Right lobe of liver (tissue), 4 donors: ENCODE measurements at regions not wholly inside any gene's neighbourhood (a gene's known extent, or its start where the extent isn't known, plus 50 kb on each side); places are given as distances from the start of the nearest gene placed in this dataset.

Source experiments
- POLR2A ChIP-seq: fragments of 450-650 bp; IDR thresholded peaks from one replicate; pipeline ENCODE4 v1.6.1; 2017; ENCODE audit warnings: antibody characterized with exemption, mild to moderate bottlenecking
- TF ChIP-seq, protein P1 (sequence below), 4 donors: fragments of 200-600 bp in 3 of 4; fragments of 450-650 bp in 1 of 4; IDR thresholded peaks; one replicate each; pipeline versions ENCODE4 v1.5.1 to v1.8.0; 2016 to 2022; ENCODE audit warnings: antibody characterized with exemption in 4 of 4, mild to moderate bottlenecking in 2 of 4
- donor health status: DM: no; HTN: no; CAD: no.
- donor health status: DM: no; HTN: no; CAD: no.
- donor health status: DM: no; HTN: yes; CAD: no.

DNA sequence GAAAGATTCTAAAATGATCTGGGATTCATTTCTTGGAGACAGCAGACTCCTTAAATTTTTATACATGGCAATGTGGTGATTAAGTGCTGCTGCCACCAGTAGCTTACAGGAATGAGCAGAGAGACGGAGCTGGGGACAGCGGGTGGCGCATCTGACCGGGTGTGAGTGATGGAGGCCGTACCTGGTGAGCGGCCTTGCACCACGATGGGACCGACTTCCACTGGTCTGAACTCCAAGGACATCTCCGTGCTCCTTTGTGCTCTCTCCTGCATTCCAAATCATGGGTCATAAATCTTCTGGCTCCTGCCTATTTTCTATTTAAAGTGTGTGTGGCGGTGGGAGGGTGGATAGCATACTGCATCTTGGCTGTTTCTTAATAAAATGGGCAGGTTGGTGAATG lies 262.6 kb downstream of the ABHD5 start:
- TF ChIP-seq, protein P1, sequence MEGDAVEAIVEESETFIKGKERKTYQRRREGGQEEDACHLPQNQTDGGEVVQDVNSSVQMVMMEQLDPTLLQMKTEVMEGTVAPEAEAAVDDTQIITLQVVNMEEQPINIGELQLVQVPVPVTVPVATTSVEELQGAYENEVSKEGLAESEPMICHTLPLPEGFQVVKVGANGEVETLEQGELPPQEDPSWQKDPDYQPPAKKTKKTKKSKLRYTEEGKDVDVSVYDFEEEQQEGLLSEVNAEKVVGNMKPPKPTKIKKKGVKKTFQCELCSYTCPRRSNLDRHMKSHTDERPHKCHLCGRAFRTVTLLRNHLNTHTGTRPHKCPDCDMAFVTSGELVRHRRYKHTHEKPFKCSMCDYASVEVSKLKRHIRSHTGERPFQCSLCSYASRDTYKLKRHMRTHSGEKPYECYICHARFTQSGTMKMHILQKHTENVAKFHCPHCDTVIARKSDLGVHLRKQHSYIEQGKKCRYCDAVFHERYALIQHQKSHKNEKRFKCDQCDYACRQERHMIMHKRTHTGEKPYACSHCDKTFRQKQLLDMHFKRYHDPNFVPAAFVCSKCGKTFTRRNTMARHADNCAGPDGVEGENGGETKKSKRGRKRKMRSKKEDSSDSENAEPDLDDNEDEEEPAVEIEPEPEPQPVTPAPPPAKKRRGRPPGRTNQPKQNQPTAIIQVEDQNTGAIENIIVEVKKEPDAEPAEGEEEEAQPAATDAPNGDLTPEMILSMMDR (IDR thresholded peaks at IDR 0.05) = no peak
- TF ChIP-seq POLR2A = no peak
